Spleen (tissue), 7 donors: ENCODE measurements at regions not wholly inside any gene's neighbourhood (a gene's known extent, or its start where the extent isn't known, plus 50 kb on each side); places are given as distances from the start of the nearest gene placed in this dataset.

ENCODE experiments used
- POLR2AphosphoS5 ChIP-seq, 3 donors: sonication (generic); formaldehyde crosslinking; IDR thresholded peaks; one replicate each; pipeline ENCODE4 v1.5.1; 2017; ENCODE audit warnings: antibody characterized with exemption in 3 of 3
- TF ChIP-seq, protein P1 (sequence below), 11 experiments: fragments of 200-600 bp in 7 of 11; fragments of 450-650 bp in 4 of 11; sonication (generic) in 4 of 11; IDR thresholded peaks in 8 of 11; conservative IDR thresholded peaks in 3 of 11; 1 replicate in 7 of 11; 2 replicates in 4 of 11; pipeline versions ENCODE4 v1.4.0 to v1.8.0; 2016 to 2021; ENCODE audit warnings: antibody characterized with exemption in 11 of 11, inconsistent platforms in 4 of 11, mild to moderate bottlenecking in 1 of 11
- donor health status: DM: no; HTN: no; CAD: no; lungs with moderate emphysema.
- donor health status: DM: no; HTN: no; CAD: no.
- donor health status: DM: no; HTN: no; CAD: no.

GRCh38 chr14:28308734-28309133 lies 457.9 kb upstream of the FOXG1 start:
- TF ChIP-seq, protein P1, sequence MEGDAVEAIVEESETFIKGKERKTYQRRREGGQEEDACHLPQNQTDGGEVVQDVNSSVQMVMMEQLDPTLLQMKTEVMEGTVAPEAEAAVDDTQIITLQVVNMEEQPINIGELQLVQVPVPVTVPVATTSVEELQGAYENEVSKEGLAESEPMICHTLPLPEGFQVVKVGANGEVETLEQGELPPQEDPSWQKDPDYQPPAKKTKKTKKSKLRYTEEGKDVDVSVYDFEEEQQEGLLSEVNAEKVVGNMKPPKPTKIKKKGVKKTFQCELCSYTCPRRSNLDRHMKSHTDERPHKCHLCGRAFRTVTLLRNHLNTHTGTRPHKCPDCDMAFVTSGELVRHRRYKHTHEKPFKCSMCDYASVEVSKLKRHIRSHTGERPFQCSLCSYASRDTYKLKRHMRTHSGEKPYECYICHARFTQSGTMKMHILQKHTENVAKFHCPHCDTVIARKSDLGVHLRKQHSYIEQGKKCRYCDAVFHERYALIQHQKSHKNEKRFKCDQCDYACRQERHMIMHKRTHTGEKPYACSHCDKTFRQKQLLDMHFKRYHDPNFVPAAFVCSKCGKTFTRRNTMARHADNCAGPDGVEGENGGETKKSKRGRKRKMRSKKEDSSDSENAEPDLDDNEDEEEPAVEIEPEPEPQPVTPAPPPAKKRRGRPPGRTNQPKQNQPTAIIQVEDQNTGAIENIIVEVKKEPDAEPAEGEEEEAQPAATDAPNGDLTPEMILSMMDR (IDR thresholded peaks at IDR 0.05 in 8 of 11, conservative IDR thresholded peaks at IDR 0.05 in 3 of 11) = no peak
- no peak for TF ChIP-seq POLR2AphosphoS5 (IDR thresholded peaks at IDR 0.05)
